ENCODE measurements at regions not wholly inside any gene's neighbourhood (a gene's known extent, or its start where the extent isn't known, plus 50 kb on each side); places are given as distances from the start of the nearest gene placed in this dataset.

- Histone ChIP-seq H3K27me3 (ENCODE audit: insufficient read depth, poor library complexity, severe bottlenecking) (peaks cover 22% of the 10 kb centered on the region), H3K36me3 (ENCODE audit: low read depth) (no peaks in the 10 kb centered on the region), H3K9me3 (ENCODE audit: severe bottlenecking) (no peaks in the 10 kb centered on the region), H3K4me1 (ENCODE audit: insufficient read depth, poor library complexity, severe bottlenecking) (no peaks in the 10 kb centered on the region), H3K27ac (ENCODE audit: poor library complexity, severe bottlenecking) (no peak overlapping the region), H3K4me3 (ENCODE audit: severe bottlenecking) (no peak overlapping the region)
- DNase-seq (ENCODE audit: low spot score) (peak; percentile 71), ATAC-seq (ENCODE audit: low read depth) (no peak)
- TF ChIP-seq, protein P1, sequence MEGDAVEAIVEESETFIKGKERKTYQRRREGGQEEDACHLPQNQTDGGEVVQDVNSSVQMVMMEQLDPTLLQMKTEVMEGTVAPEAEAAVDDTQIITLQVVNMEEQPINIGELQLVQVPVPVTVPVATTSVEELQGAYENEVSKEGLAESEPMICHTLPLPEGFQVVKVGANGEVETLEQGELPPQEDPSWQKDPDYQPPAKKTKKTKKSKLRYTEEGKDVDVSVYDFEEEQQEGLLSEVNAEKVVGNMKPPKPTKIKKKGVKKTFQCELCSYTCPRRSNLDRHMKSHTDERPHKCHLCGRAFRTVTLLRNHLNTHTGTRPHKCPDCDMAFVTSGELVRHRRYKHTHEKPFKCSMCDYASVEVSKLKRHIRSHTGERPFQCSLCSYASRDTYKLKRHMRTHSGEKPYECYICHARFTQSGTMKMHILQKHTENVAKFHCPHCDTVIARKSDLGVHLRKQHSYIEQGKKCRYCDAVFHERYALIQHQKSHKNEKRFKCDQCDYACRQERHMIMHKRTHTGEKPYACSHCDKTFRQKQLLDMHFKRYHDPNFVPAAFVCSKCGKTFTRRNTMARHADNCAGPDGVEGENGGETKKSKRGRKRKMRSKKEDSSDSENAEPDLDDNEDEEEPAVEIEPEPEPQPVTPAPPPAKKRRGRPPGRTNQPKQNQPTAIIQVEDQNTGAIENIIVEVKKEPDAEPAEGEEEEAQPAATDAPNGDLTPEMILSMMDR (IDR thresholded peaks at IDR 0.05; ENCODE audit: poor library complexity, severe bottlenecking), result no peak
These were observed 60.1 kb upstream of the KCNG1 start for GRCh38 chr20:51082988-51083387.

DNA sequence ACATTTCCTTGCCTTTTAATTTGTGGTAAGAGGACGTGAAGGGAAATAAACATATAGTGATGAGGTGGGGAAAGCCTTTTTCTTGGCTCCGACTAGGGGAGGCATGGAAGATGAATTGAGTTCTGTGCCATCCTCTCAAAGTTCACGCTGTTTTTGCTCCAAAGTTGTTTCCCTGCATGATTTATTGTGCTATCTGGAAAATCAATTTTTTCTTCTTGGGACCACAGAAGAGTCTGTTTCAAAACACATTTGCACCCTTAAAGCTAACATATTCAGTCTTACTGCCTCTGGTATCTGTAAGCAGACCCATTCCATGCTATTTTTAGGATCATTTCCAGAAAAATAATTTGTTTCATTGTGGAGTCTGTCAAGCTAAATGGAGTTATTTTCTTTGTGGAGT lies 57.6 kb upstream of the KCNG1 start:
- Histone ChIP-seq H3K4me1 (ENCODE audit: insufficient read depth, poor library complexity, severe bottlenecking) (no peaks in the 10 kb centered on the region), H3K9me3 (ENCODE audit: severe bottlenecking) (no peaks in the 10 kb centered on the region), H3K4me3 (ENCODE audit: severe bottlenecking) (no peak overlapping the region), H3K36me3 (ENCODE audit: low read depth) (no peaks in the 10 kb centered on the region), H3K27me3 (ENCODE audit: insufficient read depth, poor library complexity, severe bottlenecking) (peaks cover 13% of the 10 kb centered on the region), H3K27ac (ENCODE audit: poor library complexity, severe bottlenecking) (no peak overlapping the region)
- DNase-seq (ENCODE audit: low spot score) (no peak), ATAC-seq (ENCODE audit: low read depth) (no peak)
- TF ChIP-seq, protein P1 (IDR thresholded peaks at IDR 0.05; ENCODE audit: poor library complexity, severe bottlenecking), result no peak

DNA sequence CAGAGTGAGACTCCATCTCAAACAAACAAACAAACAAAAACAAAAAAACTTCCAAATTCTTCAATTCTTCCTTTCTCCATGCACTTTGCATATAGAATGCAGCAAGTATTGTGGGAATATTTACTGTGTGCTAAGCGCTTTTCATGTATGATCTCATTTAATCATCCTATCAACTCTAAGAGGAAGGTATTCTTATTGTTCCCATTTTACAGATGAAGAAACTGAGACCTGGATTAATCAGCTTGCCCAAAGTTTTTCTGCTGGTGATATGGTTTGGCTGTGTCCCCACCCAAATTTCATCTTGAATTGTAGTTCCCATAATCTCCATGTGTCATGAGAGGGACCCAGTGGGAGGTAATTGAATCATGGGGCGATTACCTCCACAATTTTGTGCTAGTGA lies 56.6 kb upstream of the KCNG1 start:
- Histone ChIP-seq H3K9me3 (ENCODE audit: severe bottlenecking) (no peaks in the 10 kb centered on the region), H3K27ac (ENCODE audit: poor library complexity, severe bottlenecking) (no peak overlapping the region), H3K27me3 (ENCODE audit: insufficient read depth, poor library complexity, severe bottlenecking) (peaks cover 7% of the 10 kb centered on the region), H3K4me1 (ENCODE audit: insufficient read depth, poor library complexity, severe bottlenecking) (no peaks in the 10 kb centered on the region), H3K36me3 (ENCODE audit: low read depth) (no peaks in the 10 kb centered on the region), H3K4me3 (ENCODE audit: severe bottlenecking) (no peak overlapping the region)
- TF ChIP-seq, protein P1 (IDR thresholded peaks at IDR 0.05; ENCODE audit: poor library complexity, severe bottlenecking), result no peak
- ATAC-seq (ENCODE audit: low read depth) (no peak), DNase-seq (ENCODE audit: low spot score) (no peak)

- Histone ChIP-seq H3K27ac (ENCODE audit: poor library complexity, severe bottlenecking) (no peak overlapping the region), H3K9me3 (ENCODE audit: severe bottlenecking) (no peaks in the 10 kb centered on the region), H3K4me1 (ENCODE audit: insufficient read depth, poor library complexity, severe bottlenecking) (no peaks in the 10 kb centered on the region), H3K4me3 (ENCODE audit: severe bottlenecking) (no peak overlapping the region), H3K36me3 (ENCODE audit: low read depth) (no peaks in the 10 kb centered on the region), H3K27me3 (ENCODE audit: insufficient read depth, poor library complexity, severe bottlenecking) (peaks cover 3% of the 10 kb centered on the region)
- ATAC-seq (ENCODE audit: low read depth) (peak; percentile 47; the same call in 2 of the 3 replicates), DNase-seq (ENCODE audit: low spot score) (peak; percentile 57)
- TF ChIP-seq, protein P1 (IDR thresholded peaks at IDR 0.05; ENCODE audit: poor library complexity, severe bottlenecking), result no peak
These were observed 54.8 kb upstream of the KCNG1 start for GRCh38 chr20:51077686-51078060.

DNA sequence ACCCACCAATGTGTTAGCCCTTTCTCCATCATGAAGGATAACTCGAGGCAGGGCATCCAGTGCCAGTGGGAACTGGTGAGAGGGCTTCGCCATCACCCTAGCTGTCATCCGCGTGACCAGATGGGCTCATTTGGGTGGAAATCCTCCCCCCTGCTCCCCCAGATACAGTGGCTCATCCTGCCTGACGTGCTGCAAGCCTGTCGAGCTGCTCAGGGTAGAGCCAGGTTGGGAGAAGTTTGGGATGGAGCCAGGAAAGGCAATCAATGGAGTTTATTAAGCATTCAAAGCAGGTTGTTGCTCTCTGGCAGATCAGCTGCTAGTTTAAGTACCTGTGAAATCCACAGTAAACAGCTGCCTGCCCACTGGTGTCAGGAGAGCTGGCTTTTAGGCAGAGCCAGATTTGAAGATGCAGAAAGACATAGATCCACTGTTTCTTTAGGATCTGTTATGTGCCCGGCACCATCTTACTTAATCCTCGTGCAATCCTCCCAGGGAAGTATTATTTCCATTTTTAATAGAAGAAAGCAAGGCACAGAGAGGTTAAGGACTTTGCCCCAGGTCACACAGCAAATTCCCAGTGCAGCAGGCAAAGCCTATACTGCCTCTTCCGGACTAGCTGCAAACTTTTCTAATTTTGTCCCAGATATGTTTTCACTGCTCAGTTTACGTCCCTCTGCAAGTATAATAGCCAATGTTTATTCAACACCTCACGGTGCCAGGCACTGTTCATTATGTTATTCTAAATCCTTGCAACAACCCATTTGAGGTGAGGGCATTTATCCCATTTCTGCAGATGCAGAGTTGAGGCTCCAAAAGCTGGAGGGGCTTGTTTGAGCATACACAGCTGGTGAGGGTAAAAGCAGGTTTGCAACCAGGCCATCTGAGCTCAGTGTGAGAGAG lies 54.1 kb upstream of the KCNG1 start:
- no peaks in the 10 kb centered on the region for H3K9me3 ChIP-seq (ENCODE audit: severe bottlenecking)
- peaks cover 3% of the 10 kb centered on the region for H3K27me3 ChIP-seq (ENCODE audit: insufficient read depth, poor library complexity, severe bottlenecking)
- no peak overlapping the region for H3K4me3 ChIP-seq (ENCODE audit: severe bottlenecking)
- H3K4me1 ChIP-seq (ENCODE audit: insufficient read depth, poor library complexity, severe bottlenecking), result no peaks in the 10 kb centered on the region
- DNase-seq (ENCODE audit: low spot score) (peak; percentile 58), ATAC-seq (ENCODE audit: low read depth) (no peak)
- H3K36me3 ChIP-seq (ENCODE audit: low read depth), result no peaks in the 10 kb centered on the region
- H3K27ac ChIP-seq (ENCODE audit: poor library complexity, severe bottlenecking), result no peak overlapping the region
- TF ChIP-seq, protein P1 (IDR thresholded peaks at IDR 0.05; ENCODE audit: poor library complexity, severe bottlenecking), result peak; percentile 19

Data from RWPE2 (cell line).